Spleen (tissue), 7 donors: ENCODE measurements at regions not wholly inside any gene's neighbourhood (a gene's known extent, or its start where the extent isn't known, plus 50 kb on each side); places are given as distances from the start of the nearest gene placed in this dataset.
"Not testable (repeated sequence)": the region's sequence is repeated elsewhere in the genome, so short reads cannot be mapped to it uniquely, and the experiment has no call there.

Experiments used
- POLR2A ChIP-seq, 3 donors: fragments of 450-650 bp; IDR thresholded peaks; one replicate each; pipeline ENCODE4 v1.5.1; 2017; ENCODE audit warnings: antibody characterized with exemption in 3 of 3, mild to moderate bottlenecking in 1 of 3
- TF ChIP-seq, protein P1 (sequence below), 11 experiments: fragments of 200-600 bp in 7 of 11; fragments of 450-650 bp in 4 of 11; sonication (generic) in 4 of 11; IDR thresholded peaks in 8 of 11; conservative IDR thresholded peaks in 3 of 11; 1 replicate in 7 of 11; 2 replicates in 4 of 11; pipeline versions ENCODE4 v1.4.0 to v1.8.0; 2016 to 2021; ENCODE audit warnings: antibody characterized with exemption in 11 of 11, inconsistent platforms in 4 of 11, mild to moderate bottlenecking in 1 of 11
- donor health status: DM: no; HTN: no; CAD: no; lungs with moderate emphysema.
- donor health status: DM: no; HTN: no; CAD: no.
- donor health status: DM: no; HTN: no; CAD: no.

DNA sequence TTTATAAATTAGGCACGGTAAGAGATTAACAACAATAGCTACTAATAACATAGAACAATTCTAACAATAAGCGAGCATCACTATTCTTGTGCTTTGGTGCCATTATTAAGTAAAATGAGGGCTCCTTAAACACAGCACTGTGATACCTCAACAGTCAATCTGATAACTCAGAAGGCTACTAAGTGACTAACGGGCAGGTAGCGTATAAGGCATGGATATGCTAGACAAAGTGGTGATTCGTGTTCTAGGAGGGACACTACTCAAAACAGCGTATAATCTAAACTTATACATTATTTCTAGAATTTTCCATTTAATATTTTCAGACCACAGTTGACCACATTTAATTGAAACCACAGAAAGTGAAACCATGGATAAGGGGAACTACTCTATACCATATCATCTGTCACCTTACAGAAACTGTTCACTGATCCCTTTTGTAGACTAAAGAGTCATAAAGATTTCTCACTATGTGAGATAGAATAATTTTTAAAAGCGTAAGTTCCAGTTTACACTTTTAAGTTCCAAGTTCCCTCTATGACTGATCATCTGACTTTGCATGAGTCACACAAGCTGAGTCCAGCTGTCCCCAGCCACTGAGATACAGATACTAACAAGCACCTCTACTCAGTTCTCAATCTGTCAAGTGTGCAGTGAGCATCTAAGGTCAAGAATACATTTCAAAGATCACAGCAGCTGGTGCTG lies 181.9 kb downstream of the SPATA31A6 start:
- TF ChIP-seq POLR2A (IDR thresholded peaks at IDR 0.05): not testable (repeated sequence)
- TF ChIP-seq, protein P1, sequence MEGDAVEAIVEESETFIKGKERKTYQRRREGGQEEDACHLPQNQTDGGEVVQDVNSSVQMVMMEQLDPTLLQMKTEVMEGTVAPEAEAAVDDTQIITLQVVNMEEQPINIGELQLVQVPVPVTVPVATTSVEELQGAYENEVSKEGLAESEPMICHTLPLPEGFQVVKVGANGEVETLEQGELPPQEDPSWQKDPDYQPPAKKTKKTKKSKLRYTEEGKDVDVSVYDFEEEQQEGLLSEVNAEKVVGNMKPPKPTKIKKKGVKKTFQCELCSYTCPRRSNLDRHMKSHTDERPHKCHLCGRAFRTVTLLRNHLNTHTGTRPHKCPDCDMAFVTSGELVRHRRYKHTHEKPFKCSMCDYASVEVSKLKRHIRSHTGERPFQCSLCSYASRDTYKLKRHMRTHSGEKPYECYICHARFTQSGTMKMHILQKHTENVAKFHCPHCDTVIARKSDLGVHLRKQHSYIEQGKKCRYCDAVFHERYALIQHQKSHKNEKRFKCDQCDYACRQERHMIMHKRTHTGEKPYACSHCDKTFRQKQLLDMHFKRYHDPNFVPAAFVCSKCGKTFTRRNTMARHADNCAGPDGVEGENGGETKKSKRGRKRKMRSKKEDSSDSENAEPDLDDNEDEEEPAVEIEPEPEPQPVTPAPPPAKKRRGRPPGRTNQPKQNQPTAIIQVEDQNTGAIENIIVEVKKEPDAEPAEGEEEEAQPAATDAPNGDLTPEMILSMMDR (IDR thresholded peaks at IDR 0.05 in 8 of 11, conservative IDR thresholded peaks at IDR 0.05 in 3 of 11): not testable (repeated sequence)
